ENCODE measurements at regions not wholly inside any gene's neighbourhood (a gene's known extent, or its start where the extent isn't known, plus 50 kb on each side); places are given as distances from the start of the nearest gene placed in this dataset.

- TF ChIP-seq CTCF (IDR thresholded peaks at IDR 0.05) (peak in 4 of 6 experiments; percentile 30 to 67 (median 42)), POLR2A (IDR thresholded peaks at IDR 0.05) (no peak)
Observed at GRCh38 chr5:128674837-128675446, 136.9 kb upstream of the FBN2 start.

Measured in esophagus squamous epithelium (tissue), 4 donors.